ENCODE measurements at regions not wholly inside any gene's neighbourhood (a gene's known extent, or its start where the extent isn't known, plus 50 kb on each side); places are given as distances from the start of the nearest gene placed in this dataset.

DNA sequence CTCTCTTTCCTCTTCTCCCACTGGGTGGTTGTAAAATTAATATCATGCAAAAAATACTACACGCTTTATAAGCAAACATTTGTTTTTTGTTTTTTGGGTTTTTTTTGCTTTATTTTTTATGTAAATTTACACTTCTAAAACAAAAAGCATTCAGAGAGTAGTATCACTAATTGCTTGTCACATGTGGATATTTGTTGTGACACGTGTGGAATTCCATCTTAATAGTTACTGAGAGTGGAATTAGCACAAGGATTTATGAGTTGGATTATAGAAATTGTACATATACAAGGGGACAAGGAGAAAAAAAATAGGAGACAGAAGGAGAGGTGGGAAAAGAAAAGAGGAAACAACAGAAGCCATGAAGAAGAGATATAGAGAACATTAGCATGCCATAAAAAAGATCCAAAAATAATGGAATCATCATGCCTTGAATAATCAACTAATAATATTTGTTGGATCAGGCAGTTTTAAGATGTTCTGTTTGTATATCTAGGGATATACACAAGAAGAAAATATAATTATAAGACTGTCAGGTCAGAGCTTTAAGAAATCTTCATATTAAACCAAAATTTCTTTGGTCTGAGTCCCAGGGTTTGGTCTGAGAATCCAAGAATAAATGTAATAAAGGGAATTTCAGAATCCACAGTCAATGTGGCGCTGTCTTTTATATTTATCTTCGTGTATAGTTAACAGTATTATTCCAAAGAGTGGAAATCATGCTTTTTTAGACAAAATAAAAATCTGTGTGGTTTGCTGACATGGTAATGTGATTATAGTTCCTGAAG lies 98.5 kb upstream of the INTU start:
- Mint-ChIP-seq H3K4me1 (no peaks in the 10 kb centered on the region), H3K27ac (no peak overlapping the region), H3K4me3 (no peak overlapping the region), H3K36me3 (no peaks in the 10 kb centered on the region), H3K27me3 (peaks cover 0 to 14% (median 11%) of the 10 kb centered on the region in 3 donors), H3K9me3 (peaks cover 0 to 20% (median 4%) of the 10 kb centered on the region in 7 donors)
- DNase-seq (no peak), ATAC-seq (ENCODE audit: low read depth in 2 of 2) (no peak)

DNA sequence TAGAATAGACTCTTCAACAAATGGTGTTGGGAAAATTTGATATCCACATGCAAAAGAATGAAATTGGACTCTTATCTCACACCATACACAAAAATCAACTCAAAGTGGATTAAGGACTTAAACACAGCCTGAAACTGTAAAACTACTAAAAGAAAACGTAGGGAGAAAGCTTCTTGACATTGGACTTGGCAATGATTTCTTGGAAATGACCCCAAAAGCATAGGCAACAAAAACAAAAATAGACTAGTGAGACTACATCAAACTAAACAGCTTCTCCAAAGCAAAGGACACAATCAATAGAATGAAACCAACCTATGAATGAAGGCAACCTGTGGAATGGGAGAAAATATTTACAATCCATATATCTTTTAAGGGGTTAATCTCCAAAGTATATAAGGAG lies 94.7 kb upstream of the INTU start:
- DNase-seq (no peak), ATAC-seq (ENCODE audit: low read depth in 2 of 2) (no peak)
- Mint-ChIP-seq H3K4me3 (no peak overlapping the region), H3K4me1 (no peaks in the 10 kb centered on the region), H3K27me3 (peaks cover 0 to 32% (median 17%) of the 10 kb centered on the region in 3 donors), H3K27ac (no peak overlapping the region), H3K9me3 (peaks cover 0 to 5% (median 0%) of the 10 kb centered on the region in 7 donors), H3K36me3 (no peaks in the 10 kb centered on the region)

DNA sequence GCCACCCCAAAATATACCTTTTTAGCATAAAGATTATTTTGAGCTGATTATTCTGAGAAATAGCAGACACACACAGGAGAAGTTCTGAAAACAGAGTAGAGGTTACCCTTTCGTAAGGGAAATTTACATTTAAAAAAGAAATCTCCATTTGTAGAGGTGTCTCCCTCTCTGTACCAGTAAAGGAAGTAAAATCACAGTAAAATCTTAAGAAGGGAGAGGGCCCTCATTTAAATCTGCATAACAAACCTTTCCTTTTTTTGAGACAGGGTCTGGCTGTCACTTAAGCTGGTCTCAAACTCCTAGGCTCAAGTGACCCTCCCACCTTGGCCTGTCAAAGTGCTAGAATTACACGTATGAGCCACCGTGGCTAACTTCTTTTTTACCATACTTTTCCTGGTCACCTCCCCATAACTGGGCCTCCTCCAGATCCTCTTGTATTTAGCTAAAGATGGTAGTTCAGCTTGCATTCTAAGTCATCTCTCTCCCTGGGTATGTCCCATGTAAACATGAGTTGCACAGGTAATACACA lies 92.2 kb upstream of the INTU start:
- H3K27ac Mint-ChIP-seq: peak overlapping the region in 1 of 6 donors; percentile 26
- H3K27me3 Mint-ChIP-seq: peaks cover 0 to 28% (median 17%) of the 10 kb centered on the region in 3 donors
- no peak for ATAC-seq (ENCODE audit: low read depth in 2 of 2)
- no peaks in the 10 kb centered on the region for H3K4me1 Mint-ChIP-seq
- no peak overlapping the region for H3K4me3 Mint-ChIP-seq
- DNase-seq: no peak
- no peaks in the 10 kb centered on the region for H3K36me3 Mint-ChIP-seq
- peaks cover 0 to 2% (median 0%) of the 10 kb centered on the region in 7 donors for H3K9me3 Mint-ChIP-seq

DNA sequence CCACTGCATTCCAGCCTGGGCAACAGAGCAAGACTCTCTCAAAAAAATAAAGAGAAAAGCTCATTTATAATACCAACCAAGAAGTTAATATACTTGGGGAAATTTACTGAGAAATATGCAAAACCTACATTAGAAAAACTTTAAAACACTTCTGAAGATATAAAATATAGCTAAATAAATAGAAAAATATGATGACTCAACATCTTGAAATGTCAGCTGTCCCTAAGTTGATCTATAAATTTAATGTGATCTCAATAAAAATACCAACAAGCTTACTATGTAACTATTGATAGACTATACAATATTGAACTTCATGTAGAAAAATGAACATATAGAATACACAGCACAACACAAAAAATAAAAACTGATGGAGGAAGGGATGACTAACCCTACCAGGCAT lies 87.5 kb upstream of the INTU start:
- no peak for ATAC-seq (ENCODE audit: low read depth in 2 of 2)
- H3K27ac Mint-ChIP-seq: no peak overlapping the region

DNA sequence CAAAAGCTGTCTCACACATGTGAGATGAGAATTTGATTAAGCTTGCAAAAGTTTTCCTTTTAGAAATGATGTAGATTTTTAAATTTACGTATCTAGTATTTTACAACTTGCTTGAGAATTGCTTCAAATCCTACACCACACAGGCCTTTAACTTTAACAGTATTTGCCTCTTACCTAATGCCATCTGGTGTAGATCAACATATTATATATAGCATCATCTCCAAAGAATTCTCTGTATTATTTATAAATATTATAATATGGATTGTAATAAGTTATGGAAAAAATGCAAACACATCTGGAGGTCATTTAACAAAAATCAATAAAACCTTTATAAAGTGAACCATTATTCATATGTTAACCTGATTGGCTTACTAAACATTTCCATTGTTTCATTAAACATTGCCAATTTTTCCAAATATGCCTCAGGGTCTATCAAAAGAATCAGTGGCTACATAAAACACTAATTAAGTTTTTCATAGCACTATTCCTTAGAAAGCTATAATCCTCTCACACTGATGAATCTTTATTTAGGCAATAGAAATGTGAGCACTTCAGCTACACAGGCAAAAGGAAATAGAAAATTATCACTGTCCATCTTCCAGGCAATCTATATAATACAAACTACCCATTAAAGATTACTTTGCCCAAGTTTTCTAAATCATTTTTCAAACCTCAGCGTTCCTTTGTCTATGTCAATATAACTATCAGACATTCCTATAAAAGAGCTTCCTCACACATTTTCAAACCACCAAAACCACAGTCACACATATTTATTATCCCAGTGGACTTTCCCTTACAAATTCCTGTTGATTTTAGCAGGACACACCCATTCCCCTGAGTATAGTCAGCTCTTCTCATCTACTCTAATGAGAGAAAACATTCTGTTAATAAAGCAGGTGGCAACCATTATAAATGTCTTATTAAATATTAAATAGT lies 83.5 kb upstream of the INTU start:
- no peaks in the 10 kb centered on the region for H3K4me1 Mint-ChIP-seq
- H3K36me3 Mint-ChIP-seq: no peaks in the 10 kb centered on the region
- ATAC-seq (ENCODE audit: low read depth in 2 of 2) (no peak), DNase-seq (no peak)
- no peak overlapping the region for H3K27ac Mint-ChIP-seq
- no peak overlapping the region for H3K4me3 Mint-ChIP-seq
- peaks cover 0 to 5% (median 4%) of the 10 kb centered on the region in 3 donors for H3K27me3 Mint-ChIP-seq
- H3K9me3 Mint-ChIP-seq: peaks cover 0 to 6% (median 5%) of the 10 kb centered on the region in 7 donors

More for the DNA sequence above, 87.5 kb upstream of the INTU start:
- no peak for DNase-seq
- Mint-ChIP-seq H3K36me3 (no peaks in the 10 kb centered on the region), H3K4me3 (no peak overlapping the region), H3K4me1 (no peaks in the 10 kb centered on the region), H3K9me3 (peaks cover 0 to 2% (median 0%) of the 10 kb centered on the region in 7 donors), H3K27me3 (peaks cover 0 to 10% (median 7%) of the 10 kb centered on the region in 3 donors)

DNA sequence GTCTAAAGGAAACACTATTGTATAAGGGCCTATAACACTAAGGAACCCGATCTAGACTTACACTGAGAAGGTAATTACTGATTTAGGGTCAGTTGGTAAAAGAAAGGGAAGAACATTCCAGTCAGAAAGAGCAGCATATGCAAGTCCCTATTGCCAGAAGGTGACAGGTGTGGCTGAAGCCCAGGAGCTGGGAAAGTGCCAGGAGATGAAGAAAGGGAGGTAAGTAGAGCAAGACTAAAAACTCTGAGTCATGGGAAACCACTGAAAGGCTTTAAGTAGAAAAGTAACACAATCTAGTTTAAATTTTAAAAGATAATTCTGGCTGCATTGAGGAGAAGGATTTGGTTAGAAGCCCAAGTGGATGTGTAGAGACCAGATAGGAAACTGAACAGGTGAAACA lies 77.7 kb upstream of the INTU start:
- Mint-ChIP-seq H3K9me3 (peaks cover 0 to 6% (median 5%) of the 10 kb centered on the region in 7 donors), H3K4me3 (no peak overlapping the region), H3K27me3 (peaks cover 0 to 4% (median 0%) of the 10 kb centered on the region in 3 donors), H3K36me3 (no peaks in the 10 kb centered on the region), H3K4me1 (no peaks in the 10 kb centered on the region), H3K27ac (no peak overlapping the region)
- ATAC-seq (ENCODE audit: low read depth in 2 of 2): no peak
- no peak for DNase-seq

DNA sequence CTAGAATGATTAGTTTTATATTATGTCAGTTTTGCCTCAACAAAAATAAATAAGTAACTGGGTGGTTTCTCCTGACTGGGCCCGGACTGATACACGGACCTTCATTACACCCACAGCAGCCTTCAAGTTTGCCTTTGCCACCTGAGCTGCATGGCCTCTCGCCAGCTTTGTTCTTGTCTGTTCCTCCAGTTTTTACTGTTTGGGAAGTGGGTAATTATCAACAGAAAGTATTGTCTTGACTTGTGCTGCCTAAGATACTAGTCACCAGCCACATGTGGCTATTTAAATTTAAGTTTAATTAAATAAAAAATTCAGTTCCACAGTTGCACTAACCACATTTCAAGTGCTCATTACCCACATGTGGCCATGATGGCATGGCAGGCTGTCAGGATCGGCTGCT lies 74.7 kb upstream of the INTU start:
- no peak overlapping the region for H3K27ac Mint-ChIP-seq

DNA sequence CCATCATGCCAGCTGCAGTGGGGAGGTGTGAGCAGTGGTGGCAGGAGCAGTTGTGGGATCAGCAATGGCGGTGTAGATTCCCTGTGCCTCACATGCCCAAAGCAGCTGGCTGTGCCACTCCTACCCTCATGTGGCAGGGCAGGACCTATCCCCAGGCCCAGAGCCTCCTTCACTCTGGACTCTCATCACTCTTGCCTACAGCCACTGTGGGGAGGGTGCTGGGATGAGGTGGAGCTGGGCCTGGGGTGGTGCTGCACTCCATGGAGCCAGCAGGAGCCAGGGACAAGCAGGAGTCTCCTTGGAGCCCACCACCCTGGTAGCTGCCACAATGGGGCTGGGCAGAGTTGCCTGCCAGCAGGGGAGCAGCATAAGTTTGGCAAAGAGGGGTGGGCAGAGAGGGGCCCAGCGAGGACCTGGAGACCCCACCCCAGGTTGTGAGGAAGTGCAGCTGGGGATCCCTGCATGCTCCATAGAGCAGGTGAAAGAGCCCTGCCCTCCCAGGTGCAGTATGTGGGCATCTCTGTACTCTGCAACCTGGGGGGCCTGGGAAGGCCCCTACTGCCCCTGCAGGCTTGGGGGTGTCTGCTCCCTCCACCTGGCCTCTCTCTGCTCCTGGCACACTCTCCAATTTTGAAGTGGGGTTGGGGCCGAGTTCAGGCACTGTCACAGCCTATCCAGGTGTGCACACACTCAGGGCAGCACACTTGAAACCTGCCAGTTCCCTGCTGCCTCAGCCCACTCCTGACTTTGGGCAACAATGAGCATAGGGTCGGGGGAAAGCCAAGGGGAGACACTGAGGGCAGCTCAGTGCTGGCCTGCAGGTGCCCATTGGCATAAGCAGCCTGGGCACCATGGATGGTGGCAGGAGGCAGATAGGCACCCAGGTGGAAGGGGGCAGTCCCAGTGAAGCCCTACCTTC lies 74.0 kb upstream of the INTU start:
- no peaks in the 10 kb centered on the region for H3K4me1 Mint-ChIP-seq

More for the DNA sequence above, 74.7 kb upstream of the INTU start:
- peaks cover 0 to 6% (median 0%) of the 10 kb centered on the region in 7 donors for H3K9me3 Mint-ChIP-seq
- DNase-seq (no peak), ATAC-seq (ENCODE audit: low read depth in 2 of 2) (no peak)
- no peak overlapping the region for H3K4me3 Mint-ChIP-seq
- no peaks in the 10 kb centered on the region for H3K27me3 Mint-ChIP-seq
- H3K4me1 Mint-ChIP-seq: no peaks in the 10 kb centered on the region
- H3K36me3 Mint-ChIP-seq: no peaks in the 10 kb centered on the region

DNA sequence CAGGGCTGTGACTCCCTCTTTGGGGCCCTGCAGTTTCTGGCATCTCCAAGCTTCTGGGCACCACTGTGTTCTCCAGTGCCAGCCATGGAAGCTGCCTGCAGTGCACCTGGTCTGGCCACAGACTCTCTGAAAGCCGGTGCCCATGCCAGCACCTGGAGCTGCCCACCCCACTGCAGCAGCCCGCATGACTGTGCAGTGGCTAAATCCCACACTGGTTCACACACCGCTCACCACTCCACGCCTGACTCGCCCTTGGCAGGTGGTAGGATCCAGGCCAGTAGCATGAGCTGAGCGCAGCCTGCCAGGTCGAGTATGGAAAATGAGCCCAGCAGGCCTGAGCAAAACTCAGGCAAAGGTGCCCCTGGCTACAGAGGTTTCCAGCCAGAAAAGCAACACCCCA lies 72.8 kb upstream of the INTU start:
- Mint-ChIP-seq H3K27ac (no peak overlapping the region), H3K36me3 (no peaks in the 10 kb centered on the region), H3K4me1 (no peaks in the 10 kb centered on the region), H3K27me3 (no peaks in the 10 kb centered on the region), H3K4me3 (no peak overlapping the region), H3K9me3 (peaks cover 0 to 6% (median 0%) of the 10 kb centered on the region in 7 donors)
- no peak for DNase-seq
- ATAC-seq (ENCODE audit: low read depth in 2 of 2): no peak

More for the DNA sequence above, 74.0 kb upstream of the INTU start:
- DNase-seq: no peak
- ATAC-seq (ENCODE audit: low read depth in 2 of 2): no peak
- Mint-ChIP-seq H3K36me3 (no peaks in the 10 kb centered on the region), H3K9me3 (peaks cover 0 to 6% (median 0%) of the 10 kb centered on the region in 7 donors), H3K27me3 (no peaks in the 10 kb centered on the region), H3K27ac (no peak overlapping the region), H3K4me3 (no peak overlapping the region)

DNA sequence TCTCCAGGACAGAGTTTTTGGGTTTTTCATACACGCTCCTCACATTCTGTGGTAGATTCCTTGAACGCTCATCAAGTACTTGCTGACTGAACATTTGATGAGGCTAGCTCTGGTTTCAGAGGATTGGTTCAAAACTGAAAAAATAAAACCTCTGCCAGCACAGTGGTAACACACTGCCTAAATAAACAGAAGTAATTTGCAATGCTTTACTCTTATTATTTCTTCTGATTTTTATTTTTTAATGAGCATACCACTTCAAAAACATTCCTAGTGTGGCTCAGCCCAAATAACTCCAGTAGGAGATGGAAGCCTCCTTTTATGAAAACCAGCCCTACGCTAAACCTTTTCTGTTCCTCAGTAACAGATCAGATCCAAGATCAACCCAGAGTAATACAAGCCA lies 72.0 kb upstream of the INTU start:
- no peak for DNase-seq
- Mint-ChIP-seq H3K36me3 (no peaks in the 10 kb centered on the region), H3K4me1 (no peaks in the 10 kb centered on the region), H3K27me3 (peaks cover 0 to under 1% (median 0%) of the 10 kb centered on the region in 3 donors), H3K4me3 (no peak overlapping the region), H3K27ac (no peak overlapping the region), H3K9me3 (peaks cover 0 to 6% (median 0%) of the 10 kb centered on the region in 7 donors)
- no peak for ATAC-seq (ENCODE audit: low read depth in 2 of 2)

DNA sequence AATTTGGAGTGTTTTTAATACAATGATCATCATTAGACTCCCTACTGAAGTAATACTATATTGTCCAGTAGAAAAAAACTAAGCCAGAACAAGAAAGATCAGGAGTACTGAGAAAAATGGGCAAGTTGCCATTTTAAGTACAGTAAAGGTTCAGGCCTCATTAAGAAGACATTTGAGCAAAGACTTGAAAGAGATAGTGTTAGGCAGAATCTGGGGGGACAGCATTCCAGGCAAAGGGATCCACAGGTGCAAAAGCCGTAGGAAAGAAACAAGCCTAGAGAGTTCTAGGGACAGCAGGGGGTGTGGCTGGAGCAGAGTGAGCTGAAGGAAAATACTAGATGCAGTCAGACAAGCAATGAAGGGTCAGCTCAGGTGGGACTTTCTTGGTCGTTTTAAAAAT lies 58.1 kb upstream of the INTU start:
- Mint-ChIP-seq H3K4me1 (no peaks in the 10 kb centered on the region), H3K4me3 (no peak overlapping the region), H3K27ac (no peak overlapping the region)

DNA sequence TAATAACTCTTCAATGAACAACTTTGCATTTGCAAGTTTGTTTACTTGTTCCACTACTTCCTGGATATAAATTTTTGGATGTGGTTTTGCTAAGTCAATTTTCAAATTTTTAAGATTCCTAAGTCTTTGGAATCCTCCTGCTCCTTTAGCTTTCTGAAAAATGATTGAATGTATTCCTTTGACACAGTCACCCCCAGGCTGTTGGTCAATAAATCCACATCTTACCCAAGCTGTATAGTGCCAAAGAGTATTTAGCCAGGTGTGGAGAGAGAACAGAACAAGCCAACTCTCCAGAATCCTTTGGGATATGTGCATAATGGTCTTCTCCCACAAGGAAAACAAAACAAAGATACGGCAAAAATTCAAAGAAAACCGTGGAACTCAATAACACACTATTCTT lies 56.9 kb upstream of the INTU start:
- Mint-ChIP-seq H3K9me3 (peaks cover 0 to 8% (median 0%) of the 10 kb centered on the region in 7 donors), H3K27ac (no peak overlapping the region), H3K27me3 (peaks cover 4 to 11% (median 7%) of the 10 kb centered on the region in 3 donors), H3K36me3 (no peaks in the 10 kb centered on the region), H3K4me3 (no peak overlapping the region), H3K4me1 (no peaks in the 10 kb centered on the region)
- no peak for ATAC-seq (ENCODE audit: low read depth in 2 of 2)
- no peak for DNase-seq

More for the DNA sequence above, 58.1 kb upstream of the INTU start:
- no peaks in the 10 kb centered on the region for H3K36me3 Mint-ChIP-seq
- DNase-seq: no peak
- H3K27me3 Mint-ChIP-seq: peaks cover 4 to 11% (median 7%) of the 10 kb centered on the region in 3 donors
- ATAC-seq (ENCODE audit: low read depth in 2 of 2): no peak
- H3K9me3 Mint-ChIP-seq: peaks cover 0 to 4% (median 0%) of the 10 kb centered on the region in 7 donors
